GM12873 (cell line): ENCODE measurements at regions not wholly inside any gene's neighbourhood (a gene's known extent, or its start where the extent isn't known, plus 50 kb on each side); places are given as distances from the start of the nearest gene placed in this dataset.

Source experiments
- TF ChIP-seq, protein P1 (sequence below): IDR thresholded peaks from 2 replicates; pipeline ENCODE4 v1.5.1; 2012; ENCODE audit warnings: low read depth, mild to moderate bottlenecking, moderate library complexity, low read length, control low read depth; ENCODE audit not compliant: insufficient read depth; ENCODE audit errors: missing control alignments

DNA sequence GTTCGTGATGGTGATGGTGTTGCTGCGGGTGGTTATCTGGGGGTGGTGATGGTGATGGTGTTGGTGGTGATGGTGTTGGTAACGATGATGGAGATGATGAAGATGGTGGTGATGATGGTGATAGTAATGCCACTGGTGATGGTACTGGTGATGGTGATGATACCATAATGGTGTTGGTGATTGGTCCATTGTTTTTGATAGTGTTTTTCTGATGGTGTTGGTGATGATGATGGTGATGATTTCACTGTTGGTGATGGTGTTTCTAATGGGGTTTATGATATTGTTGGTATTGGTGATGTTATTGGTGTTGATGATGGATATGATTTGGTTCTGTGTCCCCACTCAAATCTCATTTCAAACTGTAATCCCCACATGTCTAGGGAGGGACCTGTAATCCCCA, 51.7 kb upstream of the PITRM1 start:
- TF ChIP-seq, protein P1, sequence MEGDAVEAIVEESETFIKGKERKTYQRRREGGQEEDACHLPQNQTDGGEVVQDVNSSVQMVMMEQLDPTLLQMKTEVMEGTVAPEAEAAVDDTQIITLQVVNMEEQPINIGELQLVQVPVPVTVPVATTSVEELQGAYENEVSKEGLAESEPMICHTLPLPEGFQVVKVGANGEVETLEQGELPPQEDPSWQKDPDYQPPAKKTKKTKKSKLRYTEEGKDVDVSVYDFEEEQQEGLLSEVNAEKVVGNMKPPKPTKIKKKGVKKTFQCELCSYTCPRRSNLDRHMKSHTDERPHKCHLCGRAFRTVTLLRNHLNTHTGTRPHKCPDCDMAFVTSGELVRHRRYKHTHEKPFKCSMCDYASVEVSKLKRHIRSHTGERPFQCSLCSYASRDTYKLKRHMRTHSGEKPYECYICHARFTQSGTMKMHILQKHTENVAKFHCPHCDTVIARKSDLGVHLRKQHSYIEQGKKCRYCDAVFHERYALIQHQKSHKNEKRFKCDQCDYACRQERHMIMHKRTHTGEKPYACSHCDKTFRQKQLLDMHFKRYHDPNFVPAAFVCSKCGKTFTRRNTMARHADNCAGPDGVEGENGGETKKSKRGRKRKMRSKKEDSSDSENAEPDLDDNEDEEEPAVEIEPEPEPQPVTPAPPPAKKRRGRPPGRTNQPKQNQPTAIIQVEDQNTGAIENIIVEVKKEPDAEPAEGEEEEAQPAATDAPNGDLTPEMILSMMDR = no peak

DNA sequence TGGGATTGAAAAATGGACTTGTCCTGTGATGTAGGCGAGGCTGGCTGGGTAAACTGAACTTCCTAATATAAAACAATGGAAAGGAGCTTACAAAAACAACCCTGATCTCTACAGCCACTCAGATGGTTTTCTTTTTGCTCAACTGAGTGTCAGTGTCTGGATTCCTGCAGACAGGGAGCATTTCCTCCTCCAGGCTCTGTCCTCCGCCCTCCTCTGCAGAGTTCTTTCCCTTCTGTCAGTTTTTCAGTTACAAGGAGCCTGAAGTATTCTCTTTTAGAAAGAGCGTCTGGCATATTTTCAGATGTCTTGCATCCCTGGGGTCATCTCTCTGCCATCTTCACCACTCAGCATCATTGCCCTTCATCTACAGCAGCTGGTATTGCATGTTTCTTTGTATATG, 50.0 kb upstream of the PITRM1 start:
- TF ChIP-seq, protein P1 = no peak
